Progenitor cell of endocrine pancreas (in vitro differentiated cells): ENCODE measurements at regions not wholly inside any gene's neighbourhood (a gene's known extent, or its start where the extent isn't known, plus 50 kb on each side); places are given as distances from the start of the nearest gene placed in this dataset.

Experiments used
- DNase-seq: peaks from one replicate; pipeline ENCODE4 v3.0.0; 2021; ENCODE audit warnings: low spot score; ENCODE audit not compliant: unreplicated experiment
- H3K27ac Mint-ChIP-seq: 2 replicates; pipeline ENCODE4 v1.8.0; 2021; ENCODE audit warnings: mild to moderate bottlenecking, moderate library complexity, mixed read lengths
- H3K27me3 Mint-ChIP-seq: 2 replicates; pipeline ENCODE4 v1.8.0; 2021; ENCODE audit warnings: mixed read lengths
- H3K36me3 Mint-ChIP-seq: 2 replicates; pipeline ENCODE4 v1.8.0; 2022; ENCODE audit warnings: mixed read lengths; ENCODE audit not compliant: insufficient read depth
- H3K4me1 Mint-ChIP-seq: 2 replicates; pipeline ENCODE4 v1.8.0; 2021; ENCODE audit warnings: low read depth, mixed read lengths
- H3K4me3 Mint-ChIP-seq: 2 replicates; pipeline ENCODE4 v1.8.0; 2021; ENCODE audit warnings: low read depth, mild to moderate bottlenecking, moderate library complexity, mixed read lengths
- H3K9me3 Mint-ChIP-seq: 2 replicates; pipeline ENCODE4 v1.8.0; 2021; ENCODE audit warnings: low read depth, mixed read lengths
- CTCF ChIP-seq: fragments of 200-600 bp; sonication (generic); IDR thresholded peaks from one replicate; pipeline ENCODE4 v1.5.0; 2021; ENCODE audit warnings: antibody characterized with exemption, mild to moderate bottlenecking; ENCODE audit not compliant: unreplicated experiment

- TF ChIP-seq CTCF, result no peak
- Mint-ChIP-seq H3K36me3 (no peaks in the 10 kb centered on the region), H3K27ac (no peak overlapping the region), H3K27me3 (no peaks in the 10 kb centered on the region), H3K4me1 (no peaks in the 10 kb centered on the region), H3K9me3 (no peaks in the 10 kb centered on the region), H3K4me3 (no peak overlapping the region)
- DNase-seq, result no peak
Observed at GRCh38 chr5:104355350-104355749, 792.8 kb upstream of the NUDT12 start.

GRCh38 chr5:104353371-104353770 lies 790.8 kb upstream of the NUDT12 start:
- Mint-ChIP-seq H3K27ac (no peak overlapping the region), H3K4me3 (no peak overlapping the region), H3K4me1 (no peaks in the 10 kb centered on the region), H3K27me3 (no peaks in the 10 kb centered on the region), H3K36me3 (no peaks in the 10 kb centered on the region), H3K9me3 (no peaks in the 10 kb centered on the region)
- TF ChIP-seq CTCF, result no peak
- DNase-seq, result no peak

- Mint-ChIP-seq H3K4me3 (no peak overlapping the region), H3K27ac (no peak overlapping the region), H3K9me3 (no peaks in the 10 kb centered on the region), H3K4me1 (no peaks in the 10 kb centered on the region), H3K36me3 (no peaks in the 10 kb centered on the region), H3K27me3 (no peaks in the 10 kb centered on the region)
- TF ChIP-seq CTCF, result no peak
- no peak for DNase-seq
Observed at GRCh38 chr5:104352954-104353353, 790.4 kb upstream of the NUDT12 start.

GRCh38 chr5:104347119-104347708 lies 784.6 kb upstream of the NUDT12 start:
- TF ChIP-seq CTCF, result peak; percentile 54
- no peaks in the 10 kb centered on the region for H3K4me1 Mint-ChIP-seq
- H3K9me3 Mint-ChIP-seq, result no peaks in the 10 kb centered on the region
- H3K36me3 Mint-ChIP-seq, result no peaks in the 10 kb centered on the region
- H3K27me3 Mint-ChIP-seq, result no peaks in the 10 kb centered on the region
- no peak overlapping the region for H3K27ac Mint-ChIP-seq
- DNase-seq, result no peak
- H3K4me3 Mint-ChIP-seq, result no peak overlapping the region

GRCh38 chr5:104345222-104346016 lies 782.8 kb upstream of the NUDT12 start:
- TF ChIP-seq CTCF, result no peak
- H3K4me1 Mint-ChIP-seq, result peaks cover 2% of the 10 kb centered on the region
- H3K4me3 Mint-ChIP-seq, result no peak overlapping the region
- no peaks in the 10 kb centered on the region for H3K36me3 Mint-ChIP-seq
- DNase-seq, result no peak
- no peak overlapping the region for H3K27ac Mint-ChIP-seq
- no peaks in the 10 kb centered on the region for H3K27me3 Mint-ChIP-seq
- no peaks in the 10 kb centered on the region for H3K9me3 Mint-ChIP-seq
